B cell (primary cell): ENCODE measurements at regions not wholly inside any gene's neighbourhood (a gene's known extent, or its start where the extent isn't known, plus 50 kb on each side); places are given as distances from the start of the nearest gene placed in this dataset.

Experiments used
- CTCF ChIP-seq: fragments of 200-600 bp; IDR thresholded peaks from one replicate; pipeline ENCODE4 v1.8.0; 2022; ENCODE audit warnings: antibody characterized with exemption, mild to moderate bottlenecking
- EZH2 ChIP-seq: IDR thresholded peaks from 2 replicates; pipeline ENCODE4 v1.6.1; 2012; ENCODE audit warnings: borderline replicate concordance, low read depth, mild to moderate bottlenecking, moderate library complexity, low read length; ENCODE audit not compliant: insufficient read depth, poor library complexity, severe bottlenecking

DNA sequence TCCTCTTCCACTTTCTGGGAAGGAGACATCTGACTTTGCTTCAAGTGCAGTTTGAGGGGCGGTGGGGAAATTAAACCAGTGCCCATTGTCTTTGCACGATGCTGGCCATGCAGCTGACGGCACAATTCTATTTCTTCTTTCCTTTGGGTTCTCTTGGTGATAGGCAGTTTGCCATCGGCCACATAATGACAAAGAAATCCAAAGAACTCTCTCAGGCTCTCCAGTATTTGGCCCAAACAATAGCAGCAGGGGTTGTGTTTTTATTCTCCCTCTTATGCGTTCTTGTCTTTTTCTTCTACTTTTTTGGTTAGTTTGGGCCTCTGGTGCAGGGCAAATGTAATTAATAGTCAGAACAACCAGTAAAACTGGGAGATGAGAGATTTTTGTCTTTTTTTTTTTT is 147.0 kb downstream of the EMX2 start:
- TF ChIP-seq CTCF: no peak
- no peak for TF ChIP-seq EZH2
